ENCODE measurements at regions not wholly inside any gene's neighbourhood (a gene's known extent, or its start where the extent isn't known, plus 50 kb on each side); places are given as distances from the start of the nearest gene placed in this dataset.

DNA sequence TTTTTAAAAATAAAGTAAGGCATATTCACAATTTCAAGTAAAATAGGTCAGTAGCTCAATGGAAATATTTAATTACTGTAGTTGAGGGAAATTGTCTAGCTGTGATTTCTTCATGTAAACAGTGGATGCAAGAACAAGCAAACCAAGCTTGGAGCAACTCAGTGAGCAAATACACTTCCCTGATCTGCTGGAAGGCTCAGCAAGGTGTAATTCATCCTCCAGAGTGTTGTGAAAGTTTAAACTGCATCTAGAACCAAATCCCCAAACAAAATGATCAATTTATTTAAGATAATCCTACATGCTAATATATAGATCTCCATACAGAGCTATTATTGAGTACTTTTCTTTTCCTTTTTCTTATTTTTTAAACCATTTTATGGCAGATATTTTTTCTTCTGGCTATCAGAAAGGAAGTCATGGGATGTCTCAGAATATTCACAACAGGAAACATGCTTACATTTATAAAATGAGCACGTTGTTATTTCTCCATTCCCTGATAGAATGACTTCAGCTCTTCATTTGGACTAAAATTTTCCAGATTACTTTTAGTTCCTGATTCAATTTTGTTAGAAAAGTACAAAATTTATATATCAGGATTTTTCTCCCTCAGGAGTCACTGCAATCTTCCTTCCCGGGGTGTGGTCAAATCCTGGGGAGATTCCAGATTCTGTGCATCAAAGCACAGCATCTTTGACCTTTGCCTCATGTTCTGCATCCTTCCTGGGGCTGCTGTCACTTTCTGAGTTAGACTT, 219.2 kb upstream of the ELL2 start:
- TF ChIP-seq, protein P1, sequence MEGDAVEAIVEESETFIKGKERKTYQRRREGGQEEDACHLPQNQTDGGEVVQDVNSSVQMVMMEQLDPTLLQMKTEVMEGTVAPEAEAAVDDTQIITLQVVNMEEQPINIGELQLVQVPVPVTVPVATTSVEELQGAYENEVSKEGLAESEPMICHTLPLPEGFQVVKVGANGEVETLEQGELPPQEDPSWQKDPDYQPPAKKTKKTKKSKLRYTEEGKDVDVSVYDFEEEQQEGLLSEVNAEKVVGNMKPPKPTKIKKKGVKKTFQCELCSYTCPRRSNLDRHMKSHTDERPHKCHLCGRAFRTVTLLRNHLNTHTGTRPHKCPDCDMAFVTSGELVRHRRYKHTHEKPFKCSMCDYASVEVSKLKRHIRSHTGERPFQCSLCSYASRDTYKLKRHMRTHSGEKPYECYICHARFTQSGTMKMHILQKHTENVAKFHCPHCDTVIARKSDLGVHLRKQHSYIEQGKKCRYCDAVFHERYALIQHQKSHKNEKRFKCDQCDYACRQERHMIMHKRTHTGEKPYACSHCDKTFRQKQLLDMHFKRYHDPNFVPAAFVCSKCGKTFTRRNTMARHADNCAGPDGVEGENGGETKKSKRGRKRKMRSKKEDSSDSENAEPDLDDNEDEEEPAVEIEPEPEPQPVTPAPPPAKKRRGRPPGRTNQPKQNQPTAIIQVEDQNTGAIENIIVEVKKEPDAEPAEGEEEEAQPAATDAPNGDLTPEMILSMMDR (IDR thresholded peaks at IDR 0.05), result no peak
- TF ChIP-seq POLR2A (IDR thresholded peaks at IDR 0.05), result no peak
- TF ChIP-seq POLR2AphosphoS5 (IDR thresholded peaks at IDR 0.05), result no peak
- no peak for TF ChIP-seq EP300 (IDR thresholded peaks at IDR 0.05)

Data from gastroesophageal sphincter (tissue), 3 donors.